ENCODE measurements at regions not wholly inside any gene's neighbourhood (a gene's known extent, or its start where the extent isn't known, plus 50 kb on each side); places are given as distances from the start of the nearest gene placed in this dataset.

DNA sequence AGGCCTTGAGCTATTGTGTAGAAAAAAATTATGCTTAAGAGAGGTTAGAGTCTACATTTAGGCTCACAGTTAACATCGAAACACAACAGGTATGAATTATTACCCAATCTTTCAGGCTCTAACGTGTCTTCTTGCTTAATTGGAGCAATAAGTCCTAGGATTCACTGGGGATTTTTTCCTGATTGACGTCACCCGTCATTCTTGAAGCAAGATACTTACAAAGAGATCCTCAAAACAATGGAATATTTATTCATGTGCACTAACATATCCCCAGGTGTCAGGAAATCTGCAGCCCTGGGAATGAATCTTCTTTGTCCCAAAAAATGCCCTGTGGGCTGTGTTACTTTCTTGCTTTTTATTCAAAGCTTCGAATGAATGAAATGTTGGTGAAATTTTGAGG lies 413.5 kb downstream of the NFIB start:
- Histone ChIP-seq H3K9ac (ENCODE audit: low read length) (no peak overlapping the region), H3K79me2 (ENCODE audit: low read length) (no peaks in the 10 kb centered on the region), H3K4me3 (ENCODE audit: low read length) (no peak overlapping the region), H3K36me3 (replicated peaks; ENCODE audit: insufficient read depth, low read length) (no peaks in the 10 kb centered on the region), H3K4me2 (ENCODE audit: low read depth, low read length) (no peak overlapping the region), H3K4me1 (ENCODE audit: low read length) (no peaks in the 10 kb centered on the region), H3F3A (ENCODE audit: insufficient read depth, low read length) (no peaks in the 10 kb centered on the region), H3K27ac (ENCODE audit: low read length) (no peak overlapping the region), H4K20me1 (ENCODE audit: insufficient read depth, low read length) (no peaks in the 10 kb centered on the region), H2AFZ (ENCODE audit: low read length) (no peak overlapping the region), H3K27me3 (replicated peaks; ENCODE audit: insufficient read depth, low read length) (no peaks in the 10 kb centered on the region), H3K9me3 (replicated peaks; ENCODE audit: insufficient read depth, low read length) (no peaks in the 10 kb centered on the region), H3K9me2 (replicated peaks; ENCODE audit: insufficient read depth, low read length) (no peaks in the 10 kb centered on the region)
- DNase-seq, result no peak
- TF ChIP-seq EZH2 (optimal IDR thresholded peaks at IDR 0.05; ENCODE audit: low read depth, low read length) (no peak), CTCF (IDR thresholded peaks at IDR 0.05; ENCODE audit: low read length) (no peak), EZH2phosphoT487 (IDR thresholded peaks at IDR 0.05; ENCODE audit: low read length) (no peak)

GRCh38 chr9:13899924-13900323 lies 414.0 kb downstream of the NFIB start:
- Histone ChIP-seq H3K27ac (ENCODE audit: low read length) (no peak overlapping the region), H3K9me2 (replicated peaks; ENCODE audit: insufficient read depth, low read length) (no peaks in the 10 kb centered on the region), H3K4me3 (ENCODE audit: low read length) (no peak overlapping the region), H3K79me2 (ENCODE audit: low read length) (no peaks in the 10 kb centered on the region), H3F3A (ENCODE audit: insufficient read depth, low read length) (no peaks in the 10 kb centered on the region), H3K9ac (ENCODE audit: low read length) (no peak overlapping the region), H2AFZ (ENCODE audit: low read length) (no peak overlapping the region), H4K20me1 (ENCODE audit: insufficient read depth, low read length) (no peaks in the 10 kb centered on the region), H3K4me1 (ENCODE audit: low read length) (no peaks in the 10 kb centered on the region), H3K9me3 (replicated peaks; ENCODE audit: insufficient read depth, low read length) (no peaks in the 10 kb centered on the region), H3K4me2 (ENCODE audit: low read depth, low read length) (no peak overlapping the region), H3K27me3 (replicated peaks; ENCODE audit: insufficient read depth, low read length) (no peaks in the 10 kb centered on the region), H3K36me3 (replicated peaks; ENCODE audit: insufficient read depth, low read length) (no peaks in the 10 kb centered on the region)
- no peak for DNase-seq
- TF ChIP-seq EZH2phosphoT487 (IDR thresholded peaks at IDR 0.05; ENCODE audit: low read length), result no peak
- no peak for TF ChIP-seq EZH2 (optimal IDR thresholded peaks at IDR 0.05; ENCODE audit: low read depth, low read length)
- TF ChIP-seq CTCF (IDR thresholded peaks at IDR 0.05; ENCODE audit: low read length), result no peak

DNA sequence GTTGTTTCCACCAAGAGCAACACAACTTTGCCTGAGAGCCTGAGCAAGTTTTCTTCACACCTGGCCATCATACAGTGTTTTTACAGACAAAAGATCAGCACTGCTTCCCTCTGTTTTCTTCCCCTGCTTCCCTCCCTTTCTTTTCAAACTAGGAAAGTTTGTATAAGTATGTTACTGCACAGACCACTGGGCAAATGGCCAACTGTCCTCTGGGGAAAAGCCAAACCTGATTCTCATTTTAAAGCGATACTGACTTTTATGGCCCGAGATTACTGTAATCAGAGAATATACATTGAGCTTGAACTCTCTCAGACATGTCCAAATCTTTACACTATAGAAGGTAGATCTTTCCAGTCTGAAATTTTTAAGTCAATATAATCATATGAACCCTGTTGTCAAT lies 415.0 kb downstream of the NFIB start:
- Histone ChIP-seq H3K9ac (ENCODE audit: low read length) (no peak overlapping the region), H3K4me2 (ENCODE audit: low read depth, low read length) (no peak overlapping the region), H3K4me1 (ENCODE audit: low read length) (no peaks in the 10 kb centered on the region), H3K9me2 (replicated peaks; ENCODE audit: insufficient read depth, low read length) (no peaks in the 10 kb centered on the region), H3K27ac (ENCODE audit: low read length) (no peak overlapping the region), H4K20me1 (ENCODE audit: insufficient read depth, low read length) (no peaks in the 10 kb centered on the region), H2AFZ (ENCODE audit: low read length) (no peak overlapping the region), H3K36me3 (replicated peaks; ENCODE audit: insufficient read depth, low read length) (no peaks in the 10 kb centered on the region), H3K9me3 (replicated peaks; ENCODE audit: insufficient read depth, low read length) (no peaks in the 10 kb centered on the region), H3K27me3 (replicated peaks; ENCODE audit: insufficient read depth, low read length) (no peaks in the 10 kb centered on the region), H3K4me3 (ENCODE audit: low read length) (no peak overlapping the region), H3K79me2 (ENCODE audit: low read length) (no peaks in the 10 kb centered on the region), H3F3A (ENCODE audit: insufficient read depth, low read length) (no peaks in the 10 kb centered on the region)
- no peak for TF ChIP-seq CTCF (IDR thresholded peaks at IDR 0.05; ENCODE audit: low read length)
- no peak for TF ChIP-seq EZH2 (optimal IDR thresholded peaks at IDR 0.05; ENCODE audit: low read depth, low read length)
- no peak for TF ChIP-seq EZH2phosphoT487 (IDR thresholded peaks at IDR 0.05; ENCODE audit: low read length)
- DNase-seq, result no peak
